Stimulated activated CD8-positive, alpha-beta memory T cell treated with anti-CD3 and anti-CD28 coated beads, Interleukin-4, amount 100 ng/mL, for 4 hours (primary cell): ENCODE measurements at regions not wholly inside any gene's neighbourhood (a gene's known extent, or its start where the extent isn't known, plus 50 kb on each side); places are given as distances from the start of the nearest gene placed in this dataset.
"Not testable (repeated sequence)": the region's sequence is repeated elsewhere in the genome, so short reads cannot be mapped to it uniquely, and the experiment has no call there.

Experiments
- DNase-seq, 2 donors: peaks; one replicate each; pipeline ENCODE4 v3.0.0-alpha.2; 2020; ENCODE audit warnings: low read depth in 2 of 2, low spot score in 1 of 2

DNA sequence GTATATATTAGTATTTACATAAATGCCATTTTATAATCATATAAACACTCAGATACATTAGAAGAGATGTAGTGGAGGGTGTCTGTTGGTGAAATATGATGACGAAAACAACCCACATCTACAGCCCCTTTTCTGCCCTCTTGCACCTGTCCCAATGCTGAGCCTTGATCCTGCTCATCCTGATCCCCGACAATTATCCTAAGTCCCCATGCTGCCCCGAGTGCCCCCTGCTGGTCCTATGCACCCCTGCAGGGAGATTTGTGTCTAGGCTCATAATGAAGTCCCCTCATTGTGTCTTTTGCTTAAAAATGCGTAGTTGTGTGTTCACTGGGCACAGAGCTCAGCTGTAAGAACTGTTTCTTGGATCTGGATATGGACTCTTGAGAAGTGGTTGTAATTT is 554.5 kb downstream of the TMEM121 start:
- DNase-seq: no peak

DNA sequence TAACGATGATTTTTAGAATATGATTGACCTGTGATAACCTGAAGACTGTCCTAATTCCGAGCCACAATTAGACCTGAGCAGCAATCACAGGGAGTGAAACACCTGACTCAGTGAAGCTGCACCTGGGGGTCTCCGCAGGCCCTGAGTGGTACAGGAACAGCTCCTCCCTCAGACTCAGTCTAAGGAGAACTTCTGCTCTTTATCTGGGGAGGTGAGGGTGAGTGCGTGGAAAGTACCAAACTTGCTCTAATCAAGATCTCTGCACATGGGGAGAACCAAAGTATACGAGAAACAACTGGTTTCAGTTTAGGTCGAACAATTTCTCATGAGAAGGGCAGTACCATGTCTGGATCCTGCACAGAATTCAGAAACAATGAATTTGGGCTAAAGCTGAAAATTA is 555.3 kb downstream of the TMEM121 start:
- not testable (repeated sequence) for DNase-seq

DNA sequence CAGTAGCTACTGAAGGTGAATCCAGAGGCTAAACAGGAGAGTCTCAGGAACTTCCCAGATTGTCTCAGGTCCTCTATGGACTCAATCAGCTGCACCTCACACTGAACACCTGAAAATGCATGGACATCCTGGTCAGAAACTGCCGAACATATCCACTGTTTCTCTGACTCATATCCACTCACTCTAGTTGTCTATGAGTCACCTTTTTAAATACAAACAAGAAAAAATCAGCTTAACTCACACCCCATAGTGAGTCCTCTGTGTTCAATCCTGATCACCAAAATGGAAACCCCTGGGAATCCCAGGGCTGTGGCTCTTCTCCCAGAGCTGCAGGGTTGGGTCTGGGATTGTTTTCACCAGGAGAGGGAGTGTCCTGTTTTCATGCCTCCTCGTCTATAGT is 556.7 kb downstream of the TMEM121 start:
- DNase-seq: no peak

DNA sequence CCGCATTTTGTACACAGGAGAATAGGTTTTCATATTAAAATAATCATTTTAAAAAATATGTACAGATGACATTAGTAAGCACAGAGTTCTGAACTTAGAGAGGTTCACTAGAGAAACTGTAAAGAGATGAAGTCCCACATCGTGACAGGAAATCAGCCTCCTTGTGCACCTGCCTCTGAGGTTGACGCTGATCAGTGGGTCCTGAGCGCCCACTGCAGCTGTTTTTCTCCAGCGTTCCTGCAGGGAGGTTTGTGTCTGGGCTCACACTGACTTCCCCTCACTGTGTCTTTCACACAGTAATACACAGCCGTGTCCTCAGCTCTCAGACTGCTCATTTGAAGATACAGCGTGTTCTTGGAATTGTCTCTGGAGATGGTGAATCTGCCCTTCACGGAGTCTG is 561.5 kb downstream of the TMEM121 start:
- no peak for DNase-seq

DNA sequence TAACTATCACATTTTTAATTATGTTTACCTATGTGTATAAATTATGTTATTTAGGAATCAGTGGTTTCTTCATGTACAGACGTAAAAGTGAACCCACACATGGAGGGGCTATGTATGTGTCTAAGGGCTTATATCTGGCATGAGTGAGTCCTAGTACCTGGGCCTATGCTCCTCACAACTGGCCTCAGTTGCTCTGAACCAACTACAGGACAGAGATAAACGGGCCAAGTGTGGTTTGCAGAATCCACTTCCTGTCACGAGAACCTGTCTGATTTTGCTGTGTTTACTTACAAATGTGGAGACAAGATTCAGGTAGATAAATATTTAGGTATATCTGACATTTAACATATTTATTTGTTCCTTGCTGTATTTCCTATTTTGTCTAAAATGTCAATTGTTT is 562.5 kb downstream of the TMEM121 start:
- not testable (repeated sequence) for DNase-seq

DNA sequence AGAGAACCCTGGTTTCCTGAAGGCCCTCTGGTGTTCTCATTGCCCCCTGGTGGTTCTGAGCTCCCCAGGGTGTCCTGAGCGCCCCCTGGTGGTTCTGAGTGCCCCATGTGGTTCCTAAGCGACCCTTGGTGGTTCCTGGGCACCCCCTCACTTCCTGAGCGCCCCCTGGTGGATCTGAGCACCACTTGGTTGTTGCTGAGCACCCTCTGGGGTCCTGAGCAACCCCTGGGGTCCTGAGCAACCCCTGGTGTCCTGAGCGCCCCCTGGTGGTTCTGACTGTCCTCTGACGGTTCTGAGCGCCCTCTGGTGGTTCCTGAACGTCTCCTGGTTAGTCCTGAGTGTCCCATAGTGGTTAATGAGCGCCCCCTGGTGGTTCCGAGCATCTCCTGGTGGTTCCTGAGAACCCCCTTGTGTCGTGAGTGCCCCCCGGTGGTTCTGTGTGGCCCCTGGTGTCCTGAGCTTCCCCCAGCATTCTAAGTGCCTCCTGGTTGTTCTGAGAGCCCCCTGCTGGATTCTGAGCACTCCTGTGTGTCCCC is 568.3 kb downstream of the TMEM121 start:
- no peak for DNase-seq

DNA sequence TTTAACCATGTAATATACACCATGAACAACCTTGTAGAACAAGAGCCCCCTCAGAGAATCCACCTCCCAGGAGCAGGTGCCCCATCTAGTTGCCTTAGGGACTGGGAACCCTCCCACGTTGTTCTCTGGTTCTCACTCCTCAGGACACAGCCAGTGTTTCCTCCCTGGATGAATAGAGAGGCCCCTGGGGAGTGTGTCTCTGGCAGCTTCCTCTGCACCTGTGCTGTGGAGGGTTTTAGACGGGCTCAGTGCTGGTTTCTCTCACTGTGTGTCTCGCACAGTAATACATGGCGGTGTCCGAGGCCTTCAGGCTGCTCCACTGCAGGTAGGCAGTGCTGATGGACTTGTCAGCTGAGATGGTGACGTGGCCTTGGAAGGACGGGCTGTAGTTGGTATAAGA is 581.3 kb downstream of the TMEM121 start:
- DNase-seq: no peak

DNA sequence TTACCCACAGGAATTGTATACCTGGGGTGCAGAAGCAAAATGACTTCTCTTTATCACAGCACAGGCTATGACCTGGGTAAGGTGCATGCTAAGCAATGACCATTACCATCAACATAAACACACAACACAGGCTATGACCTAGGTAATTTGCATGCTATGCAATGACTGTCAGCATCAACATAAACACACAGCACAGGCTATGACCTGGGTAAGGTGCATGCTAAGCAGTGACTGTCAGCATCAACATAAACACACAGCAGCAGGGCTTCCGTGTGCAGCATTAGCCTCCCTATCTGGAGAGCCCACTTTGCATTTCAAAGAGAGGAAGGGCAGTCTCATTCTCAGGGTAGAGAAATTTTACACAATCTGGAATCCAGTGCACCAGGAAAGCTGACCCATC is 583.0 kb downstream of the TMEM121 start:
- no peak for DNase-seq

DNA sequence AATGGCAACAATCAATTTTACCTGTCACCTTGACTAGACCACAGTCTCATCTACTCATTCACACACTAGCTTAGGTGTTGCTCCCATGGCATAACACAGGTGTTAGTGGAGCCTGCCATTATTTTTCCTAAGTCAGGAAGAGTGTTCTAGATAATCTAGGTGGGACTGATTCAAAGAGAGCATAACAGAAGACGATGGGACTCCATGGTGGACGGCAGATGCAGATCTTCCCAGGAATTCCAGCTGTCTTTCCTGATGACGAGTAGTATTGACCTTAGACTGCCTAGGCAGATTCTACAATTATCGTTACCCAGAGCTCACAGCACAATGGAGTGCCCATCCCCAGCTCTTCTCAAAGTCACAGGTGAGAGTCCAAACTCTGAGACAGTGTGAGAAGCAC is 589.0 kb downstream of the TMEM121 start:
- DNase-seq: no peak

DNA sequence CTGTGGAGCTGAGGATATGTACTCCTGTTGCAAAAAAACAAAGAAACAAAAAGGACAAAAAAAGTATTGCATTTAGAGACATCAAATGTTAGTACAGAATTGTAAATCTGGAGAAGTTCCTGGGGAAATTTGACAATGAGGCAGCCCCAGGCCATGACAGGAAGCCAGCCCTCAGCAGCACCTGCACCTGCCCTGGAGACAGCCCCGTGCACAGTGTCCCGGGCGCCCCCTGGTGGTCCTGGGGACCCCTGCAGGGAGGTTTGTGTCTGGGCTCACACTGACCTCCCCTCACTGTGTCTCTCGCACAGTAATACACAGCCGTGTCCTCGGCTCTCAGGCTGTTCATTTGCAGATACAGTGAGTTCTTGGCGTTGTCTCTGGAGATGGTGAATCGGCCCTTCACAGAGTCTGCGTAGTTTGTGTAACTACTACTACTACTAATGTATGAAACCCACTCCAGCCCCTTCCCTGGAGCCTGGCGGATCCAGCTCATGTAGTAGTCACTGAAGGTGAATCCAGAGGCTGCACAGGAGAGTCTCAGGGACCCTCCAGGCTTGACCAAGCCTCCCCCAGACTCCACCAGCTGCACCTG is 590.1 kb downstream of the TMEM121 start:
- peak in 1 of 2 donors; percentile 6 for DNase-seq

DNA sequence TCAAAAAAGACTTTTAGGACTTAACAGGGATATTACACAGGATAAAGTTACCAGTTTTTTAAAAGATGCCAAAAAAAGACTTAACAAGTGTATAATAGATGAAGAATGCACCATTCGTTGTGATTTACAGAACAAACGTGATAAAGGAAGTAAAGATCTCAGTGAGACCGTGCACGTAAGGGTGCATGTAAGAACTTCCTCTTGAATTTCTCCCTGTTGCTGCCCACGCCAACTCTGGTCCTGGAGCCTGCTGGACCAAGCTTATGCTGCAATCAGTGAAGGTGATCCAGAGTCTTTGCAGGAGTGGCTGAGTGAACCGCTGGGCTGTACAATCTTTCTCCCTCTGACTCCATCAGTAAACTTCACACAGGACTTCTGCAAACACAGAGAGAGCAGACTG is 593.7 kb downstream of the TMEM121 start:
- DNase-seq: no peak

DNA sequence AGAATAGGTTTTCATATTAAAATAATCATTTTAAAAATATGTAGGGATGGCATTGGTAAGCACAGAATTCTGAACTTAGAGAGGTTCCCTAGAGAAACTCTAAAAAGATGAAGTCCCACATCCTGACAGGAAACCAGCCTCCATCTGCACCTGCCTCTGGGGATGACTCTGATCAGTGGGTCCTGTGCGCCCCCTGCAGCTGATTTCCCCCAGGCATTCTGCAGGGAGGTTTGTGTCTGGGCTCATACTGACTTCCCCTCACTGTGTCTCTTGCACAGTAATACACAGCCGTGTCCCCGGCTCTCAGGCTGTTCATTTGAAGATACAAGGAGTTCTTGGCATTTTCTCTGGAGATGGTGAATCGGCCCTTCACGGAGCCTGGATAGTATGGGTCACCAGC is 602.9 kb downstream of the TMEM121 start:
- DNase-seq: no peak

DNA sequence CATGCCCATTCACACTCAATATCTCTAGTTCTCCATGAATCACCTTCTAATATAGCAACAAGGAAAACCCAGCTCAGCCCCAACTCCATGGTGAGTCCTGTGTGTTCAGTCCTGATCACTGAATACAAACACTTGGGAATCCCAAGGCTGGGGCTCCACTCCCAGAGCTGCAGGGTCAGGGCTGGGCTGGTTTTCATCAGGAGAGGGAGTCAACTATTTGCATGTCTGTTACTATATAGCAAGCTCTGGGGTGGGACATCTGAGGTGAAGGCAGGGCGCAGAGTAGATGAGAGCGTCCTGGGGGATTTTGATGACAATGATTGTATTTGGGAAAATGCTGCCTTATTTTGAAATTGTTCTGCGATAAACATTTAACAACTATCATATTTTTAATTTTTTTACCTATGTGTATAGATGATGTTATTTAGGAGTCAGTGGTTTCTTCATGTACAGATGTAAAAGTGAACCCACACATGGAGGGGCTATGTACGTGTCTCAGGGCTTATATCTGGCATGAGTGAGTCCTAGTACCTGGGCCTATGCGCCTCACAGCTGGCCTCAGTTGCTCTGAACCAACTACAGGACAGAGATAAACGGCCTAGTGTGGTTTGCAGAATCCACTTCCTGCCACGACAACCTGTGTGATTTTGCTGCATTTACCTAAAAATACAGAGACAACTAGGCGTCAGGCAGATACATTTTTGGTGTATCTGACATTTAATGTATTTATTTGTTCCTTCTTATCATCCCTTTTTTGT is 603.7 kb downstream of the TMEM121 start:
- not testable (repeated sequence) for DNase-seq

DNA sequence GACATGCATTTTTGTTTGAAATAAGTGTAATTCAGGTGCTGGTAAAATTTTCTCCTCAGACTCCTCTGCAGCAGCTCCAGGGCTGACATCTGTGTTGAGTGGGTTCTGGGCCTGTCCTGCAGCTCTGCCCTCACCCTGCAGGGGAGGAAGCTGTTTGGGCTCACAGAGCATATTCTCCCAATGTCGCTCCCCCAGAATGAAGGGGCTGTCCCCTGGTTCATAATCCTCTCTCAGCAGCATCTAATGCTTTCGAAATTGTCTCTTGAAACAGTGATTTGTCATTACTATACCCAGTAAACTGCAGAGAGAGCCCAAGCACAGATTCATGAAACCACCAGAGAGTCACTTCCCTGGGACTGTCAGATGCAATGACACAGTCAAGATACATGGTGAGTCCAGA is 606.7 kb downstream of the TMEM121 start:
- DNase-seq: not testable (repeated sequence)

DNA sequence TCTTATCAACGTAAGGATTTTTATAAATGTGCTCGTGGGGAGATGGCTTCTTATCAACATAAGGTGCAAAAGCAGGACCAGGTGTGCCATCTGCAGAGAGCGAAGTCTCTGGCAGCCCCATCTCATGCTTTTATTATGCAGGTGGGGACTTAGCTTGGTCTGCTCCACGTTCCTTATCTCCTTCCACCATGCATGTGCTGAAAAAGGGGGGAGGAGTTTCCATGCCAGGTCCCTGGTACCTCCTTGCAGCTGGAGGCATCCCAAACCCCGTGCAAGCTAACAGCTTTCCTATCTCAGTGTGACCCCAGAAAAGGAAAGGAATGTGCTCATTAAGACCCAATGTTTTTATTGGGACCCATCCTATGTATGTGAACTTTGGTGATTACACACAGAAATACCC is 608.5 kb downstream of the TMEM121 start:
- no peak for DNase-seq

DNA sequence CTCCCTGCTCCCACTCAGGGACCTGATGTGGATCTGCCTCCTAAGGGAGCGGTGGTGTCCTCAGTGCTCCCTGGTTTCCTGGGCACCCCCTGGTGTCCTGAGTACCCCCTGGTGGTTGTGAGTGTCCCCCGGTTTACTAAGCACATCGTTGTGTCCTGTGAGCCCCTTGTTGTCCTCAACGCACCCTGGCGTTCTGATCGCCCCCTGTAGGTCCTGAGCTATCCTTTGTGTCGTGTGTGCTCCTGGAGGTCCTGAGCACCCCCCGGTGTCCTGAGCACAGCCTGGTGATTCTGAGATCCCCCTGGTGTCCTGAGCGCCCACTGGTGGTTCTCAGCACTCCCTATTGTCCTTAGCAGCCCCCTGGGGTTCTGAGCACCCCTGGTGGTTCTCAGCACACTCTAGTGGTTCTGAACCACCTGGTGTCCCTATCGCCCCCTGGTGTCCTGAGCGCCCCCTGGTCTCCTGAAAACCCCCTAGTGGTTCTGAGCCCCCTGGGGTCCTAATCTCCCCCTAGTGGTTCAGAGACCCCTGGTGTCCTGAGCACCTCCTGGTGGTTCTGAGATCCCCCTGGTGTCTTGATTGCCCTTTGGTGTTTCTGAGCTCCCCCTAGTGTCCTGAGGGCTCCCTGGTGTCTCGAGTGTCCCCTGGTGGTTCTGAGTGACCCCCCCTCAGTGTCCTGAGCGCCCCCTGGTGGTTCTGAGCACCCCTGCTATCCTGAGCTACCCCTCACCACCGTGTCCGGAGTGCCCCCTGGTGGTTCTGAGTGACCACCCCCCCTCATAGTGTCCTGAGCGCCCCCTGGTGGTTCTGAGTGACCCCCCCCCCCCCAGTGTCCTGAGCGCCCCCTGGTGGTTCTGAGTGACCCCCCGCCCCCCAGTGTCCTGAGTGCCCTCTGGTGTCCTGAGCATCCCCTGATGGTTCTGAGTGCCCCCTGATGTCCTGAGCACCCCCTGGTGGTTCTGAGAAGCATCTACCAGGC is 615.1 kb downstream of the TMEM121 start:
- DNase-seq: no peak

DNA sequence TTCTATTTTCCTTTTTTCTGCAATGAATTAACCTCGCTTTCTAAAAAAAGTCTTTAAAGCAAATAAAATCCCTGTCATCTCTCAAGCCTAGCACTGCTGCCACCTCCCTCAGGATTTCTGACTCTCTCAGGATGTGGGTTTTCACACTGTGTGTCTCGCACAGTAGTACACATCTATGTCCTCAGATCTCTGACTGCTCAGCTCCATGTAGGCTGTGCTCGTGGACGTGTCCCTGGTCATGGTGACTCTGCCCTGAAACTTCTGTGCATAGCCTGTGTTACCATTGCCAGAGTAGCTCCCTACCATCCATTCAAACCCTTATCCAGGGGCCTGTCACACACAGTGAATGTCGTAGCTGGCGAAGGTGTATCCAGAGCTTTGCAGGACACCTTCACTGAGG is 619.3 kb downstream of the TMEM121 start:
- DNase-seq: not testable (repeated sequence)

DNA sequence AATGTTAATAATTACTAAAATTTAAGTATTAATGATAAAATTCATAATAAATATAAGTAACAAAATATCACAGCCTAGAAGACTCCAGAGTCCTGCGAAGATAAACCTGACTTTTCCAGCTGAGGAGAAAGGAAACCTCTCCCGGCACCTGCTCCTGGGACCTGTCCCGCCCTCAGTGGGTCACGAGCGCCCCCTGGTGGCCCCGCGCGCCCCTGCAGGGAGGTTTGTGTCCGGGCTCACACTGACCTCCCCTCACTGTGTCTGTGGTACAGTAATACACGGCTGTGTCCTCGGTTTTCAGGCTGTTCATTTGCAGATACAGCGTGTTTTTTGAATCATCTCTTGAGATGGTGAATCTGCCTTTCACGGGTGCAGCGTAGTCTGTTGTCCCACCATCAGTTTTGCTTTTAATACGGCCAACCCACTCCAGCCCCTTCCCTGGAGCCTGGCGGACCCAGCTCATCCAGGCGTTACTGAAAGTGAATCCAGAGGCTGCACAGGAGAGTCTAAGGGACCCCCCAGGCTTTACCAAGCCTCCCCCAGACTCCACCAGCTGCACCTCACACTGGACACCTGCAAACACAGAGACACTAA is 627.1 kb downstream of the TMEM121 start:
- peak; percentile 66 to 76 for DNase-seq

DNA sequence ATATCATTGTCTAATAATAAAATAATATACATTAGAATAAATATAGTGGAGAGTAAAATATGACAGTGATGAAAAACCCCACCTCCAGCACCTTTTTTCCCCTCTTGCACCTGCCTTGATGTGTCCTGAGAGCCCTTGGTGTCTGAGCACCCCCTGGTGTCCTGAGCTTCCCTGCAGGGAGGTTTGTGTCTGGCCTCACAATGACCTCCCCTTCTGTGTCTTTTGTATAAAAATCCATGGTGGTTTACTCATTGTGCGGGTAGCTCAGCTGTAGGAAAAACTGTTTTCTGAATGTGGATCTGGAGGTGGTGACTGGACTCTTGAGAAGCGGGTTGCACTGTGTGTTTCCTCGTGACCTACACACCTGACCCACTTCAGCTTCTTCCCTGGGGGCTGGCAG is 636.9 kb downstream of the TMEM121 start:
- no peak for DNase-seq

DNA sequence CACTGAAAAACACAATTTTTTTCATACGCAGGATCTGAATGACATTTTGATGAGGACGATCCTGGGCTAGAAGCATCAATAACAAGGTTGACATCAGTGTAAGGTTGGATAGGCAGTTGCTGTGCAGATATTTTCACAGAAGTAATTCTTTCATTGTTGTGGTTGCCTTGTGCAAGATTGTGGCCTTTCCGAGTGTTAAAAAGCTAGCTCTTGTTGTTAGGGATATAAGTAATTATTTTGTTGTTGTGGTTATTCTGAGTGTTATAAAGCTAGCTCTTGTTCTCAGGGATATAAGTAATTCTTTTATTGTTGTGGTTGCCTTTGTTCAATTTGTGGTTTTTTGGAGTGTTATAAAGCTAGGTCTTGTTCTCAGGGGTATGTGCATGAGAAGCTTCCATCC is 637.4 kb downstream of the TMEM121 start:
- DNase-seq: not testable (repeated sequence)

DNA sequence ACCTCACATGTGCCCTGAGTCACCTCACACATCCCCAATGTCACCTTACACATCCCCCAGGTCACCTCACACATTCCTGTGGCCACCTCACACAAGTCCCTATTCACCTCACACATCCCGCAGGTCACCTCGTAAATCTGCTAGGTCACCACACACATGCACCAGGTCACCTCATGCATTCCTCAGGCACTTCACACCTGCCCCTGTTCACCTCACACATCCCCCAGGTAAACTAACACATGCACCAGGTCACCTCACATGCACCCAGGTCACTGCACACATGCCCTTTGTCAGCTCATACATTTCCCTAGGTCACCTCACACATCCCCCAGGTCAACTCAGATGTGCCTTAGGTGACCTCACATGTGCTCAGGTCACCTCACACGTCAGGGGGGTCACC is 639.8 kb downstream of the TMEM121 start:
- no peak for DNase-seq
